M059J (cell line): ENCODE measurements at regions not wholly inside any gene's neighbourhood (a gene's known extent, or its start where the extent isn't known, plus 50 kb on each side); places are given as distances from the start of the nearest gene placed in this dataset.
A peak's percentile ranks its signal among the peaks of the same experiment; 100 is the strongest.

ENCODE experiments used
- DNase-seq: peaks from one replicate; pipeline ENCODE4 v3.0.0-alpha.2; 2012; ENCODE audit warnings: low read depth

DNA sequence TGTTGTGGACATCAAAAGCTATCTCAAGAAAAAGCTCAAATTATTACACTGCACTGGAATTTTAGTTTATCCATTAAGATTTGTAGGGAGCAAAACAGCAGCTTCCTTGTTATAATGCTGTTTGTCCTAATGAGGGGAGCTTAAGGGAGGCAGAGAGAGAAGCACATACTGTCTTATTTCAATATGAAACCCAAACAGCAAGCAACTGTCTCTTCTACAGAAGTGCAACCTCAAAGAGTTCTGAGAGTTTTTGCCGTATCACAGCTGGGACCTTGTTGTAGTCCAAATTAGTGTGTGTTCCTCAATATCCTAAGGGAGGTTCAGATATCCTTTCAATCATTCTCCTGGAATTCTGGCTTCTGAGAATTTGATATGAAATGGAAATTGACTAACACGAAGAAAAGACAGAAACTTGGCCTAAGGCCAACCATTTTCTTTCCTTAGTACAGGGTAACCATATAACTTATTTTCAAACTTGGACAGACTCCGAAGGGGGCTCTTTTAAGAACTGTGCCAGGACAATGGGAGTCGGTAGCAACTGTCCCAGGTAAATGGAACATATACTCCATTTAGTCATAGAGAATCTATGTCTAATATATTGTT, 149.3 kb upstream of the CCN2 start:
- DNase-seq, result no peak

DNA sequence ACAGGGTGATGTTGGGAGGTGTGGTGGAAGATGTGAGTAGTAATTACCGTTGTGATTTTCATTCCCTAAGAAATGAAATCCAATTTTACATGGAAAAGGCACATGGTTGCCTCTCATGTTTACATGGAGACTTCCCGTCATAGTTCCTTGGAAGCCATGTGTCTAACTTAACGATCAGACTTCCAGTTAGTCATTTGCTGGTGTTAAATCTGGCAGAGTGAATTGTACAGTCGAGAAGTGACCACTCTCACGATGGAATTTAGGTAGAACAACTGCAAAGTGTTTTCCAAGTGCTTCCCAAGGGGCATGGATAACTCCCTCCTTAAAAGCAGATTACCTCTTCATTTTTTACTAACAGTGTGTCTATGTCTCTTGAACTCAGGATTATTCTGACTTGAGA, 145.8 kb upstream of the CCN2 start:
- DNase-seq, result no peak

DNA sequence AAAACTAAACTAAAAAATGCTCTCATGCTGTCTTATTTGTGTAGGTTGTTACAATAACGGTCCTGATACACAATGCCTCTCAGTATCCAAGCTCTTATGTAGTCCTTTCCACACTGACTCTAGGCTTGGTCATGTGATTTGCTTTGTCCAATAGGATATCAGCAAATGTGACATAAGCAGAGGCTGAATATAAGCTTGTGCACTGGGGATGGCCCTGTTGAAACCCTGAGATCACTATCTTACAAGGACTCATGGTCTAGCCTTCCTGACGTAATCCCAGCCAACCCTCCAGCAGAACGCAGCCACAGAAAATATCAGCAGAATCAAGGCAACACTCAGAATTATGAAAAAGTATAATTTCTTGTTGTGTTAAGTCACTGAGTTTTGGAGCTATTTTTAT, 145.1 kb upstream of the CCN2 start:
- DNase-seq, result no peak

DNA sequence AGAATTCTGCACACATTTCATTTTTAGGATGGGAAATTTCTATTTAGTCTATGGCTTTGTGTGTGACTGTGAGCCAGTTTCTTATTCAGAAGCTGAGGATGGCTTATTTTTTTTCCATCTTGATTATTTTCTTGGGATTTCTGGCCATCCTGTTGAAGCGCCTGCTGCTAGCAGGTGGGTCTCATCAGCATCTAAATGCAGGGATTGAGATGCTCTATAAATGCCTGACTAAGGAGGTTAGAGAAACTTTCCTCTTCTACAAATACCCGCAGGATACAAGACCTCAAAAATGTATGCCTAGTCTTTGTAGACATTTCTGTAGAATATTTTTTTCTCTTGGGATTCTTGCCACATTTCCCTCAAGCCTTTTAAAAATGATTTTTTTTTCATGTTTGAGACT, 138.0 kb upstream of the CCN2 start:
- no peak for DNase-seq

- no peak for DNase-seq
Observed at GRCh38 chr6:132088150-132088549, 137.0 kb upstream of the CCN2 start.

DNA sequence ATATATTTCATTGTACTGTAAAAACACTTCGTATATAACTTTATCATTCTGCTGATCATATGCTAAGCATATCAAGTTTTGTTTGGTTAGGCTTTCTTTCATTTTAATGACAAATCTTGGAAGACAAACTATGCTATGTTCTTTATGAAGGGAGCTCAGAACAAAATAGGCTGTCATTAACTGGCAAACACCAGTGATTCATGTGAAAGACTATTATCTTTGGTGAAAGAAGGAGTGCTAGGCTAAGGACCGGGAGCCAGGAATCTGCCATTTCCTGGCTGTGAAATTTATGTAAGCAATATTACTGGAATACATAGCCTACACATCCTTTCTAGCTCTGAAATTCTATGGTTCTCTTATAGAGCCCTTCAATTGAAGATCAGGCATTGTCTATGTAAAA, 136.2 kb upstream of the CCN2 start:
- DNase-seq, result no peak

- DNase-seq, result peak; percentile 55
Observed at GRCh38 chr6:132085731-132086130, 134.6 kb upstream of the CCN2 start.

- DNase-seq, result peak; percentile 99
Observed at GRCh38 chr6:132084811-132085509, 133.8 kb upstream of the CCN2 start.

DNA sequence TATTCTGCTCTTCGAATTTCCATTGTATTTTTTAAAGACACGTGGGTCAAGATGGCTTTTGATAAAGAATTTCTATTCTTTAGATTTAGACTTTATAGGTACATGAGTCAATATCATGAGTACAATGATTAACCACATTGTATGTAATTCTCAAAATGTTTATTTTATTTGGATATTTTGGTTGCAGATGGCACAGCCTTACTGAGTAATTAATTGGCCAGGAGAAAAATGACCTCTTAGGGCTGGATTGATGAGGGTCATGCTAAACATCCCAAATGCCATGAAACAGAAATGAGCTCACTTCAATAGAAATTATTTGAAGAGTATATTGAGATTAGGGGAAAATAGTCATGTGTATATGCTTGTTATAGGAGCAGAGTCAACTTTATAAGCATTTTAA, 131.2 kb upstream of the CCN2 start:
- no peak for DNase-seq

- no peak for DNase-seq
Observed at GRCh38 chr6:132081338-132081737, 130.2 kb upstream of the CCN2 start.

- DNase-seq, result no peak
Observed at GRCh38 chr6:132079286-132079685, 128.1 kb upstream of the CCN2 start.

DNA sequence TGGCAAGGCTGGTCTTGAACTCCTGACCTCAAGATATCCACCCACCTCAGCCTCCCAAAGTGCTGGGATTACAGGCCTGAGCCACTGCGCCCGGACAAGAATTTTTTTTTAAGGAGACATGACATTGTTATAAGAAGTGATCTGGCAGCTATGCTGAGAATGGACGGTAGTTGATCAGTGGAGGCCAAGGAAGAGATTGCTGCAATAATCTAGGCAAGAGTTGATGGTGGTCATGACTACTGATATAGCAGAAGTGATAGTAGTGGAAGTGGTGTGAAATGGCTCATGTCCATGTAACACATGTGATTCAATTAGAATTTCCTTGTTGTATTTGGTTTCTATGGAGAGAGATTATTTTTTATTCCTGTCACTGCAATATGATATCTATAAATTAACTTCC, 125.3 kb upstream of the CCN2 start:
- no peak for DNase-seq

DNA sequence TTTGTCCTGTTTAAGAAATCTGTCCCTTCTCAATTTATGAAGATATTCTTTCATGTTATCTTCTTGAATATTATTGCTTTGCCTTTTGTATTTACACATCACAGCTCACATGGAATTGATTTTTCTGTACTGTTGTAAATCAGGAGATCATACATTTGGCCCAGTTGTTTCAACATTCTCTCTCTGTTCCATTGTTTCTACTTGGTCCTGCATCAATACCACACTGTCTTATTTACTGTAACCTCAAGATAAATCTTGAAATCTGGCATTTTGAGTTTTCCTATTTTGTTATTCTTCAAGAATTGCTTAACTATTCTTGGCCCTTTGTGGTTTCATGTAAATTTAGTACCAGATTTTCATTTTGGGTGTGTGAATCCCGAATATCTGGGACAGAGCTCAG, 121.7 kb upstream of the CCN2 start:
- no peak for DNase-seq

- no peak for DNase-seq
Observed at GRCh38 chr6:132072271-132072670, 121.1 kb upstream of the CCN2 start.

DNA sequence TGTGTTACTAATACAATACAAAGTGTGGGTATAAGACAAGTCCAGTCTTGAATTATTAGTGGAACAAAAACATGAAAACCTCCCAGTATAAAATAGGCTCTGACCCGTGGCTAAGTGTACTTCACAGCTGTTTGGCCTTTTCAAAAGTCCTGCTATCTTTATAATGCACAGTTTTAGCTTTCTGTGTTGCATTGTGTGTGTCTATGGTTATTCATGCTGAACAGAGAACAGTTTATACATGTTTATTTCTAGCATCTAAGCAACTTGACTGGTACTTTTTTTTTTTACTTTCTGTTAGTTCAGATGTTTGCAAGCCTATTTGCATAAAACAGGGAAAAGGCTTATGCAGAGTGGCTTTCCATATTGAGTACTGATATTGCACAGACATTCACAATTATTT, 119.2 kb upstream of the CCN2 start:
- peak; percentile 38 for DNase-seq

GRCh38 chr6:132068766-132069165, 117.6 kb upstream of the CCN2 start:
- DNase-seq, result no peak

- DNase-seq, result peak; percentile 43
Observed at GRCh38 chr6:132067286-132067685, 116.1 kb upstream of the CCN2 start.

DNA sequence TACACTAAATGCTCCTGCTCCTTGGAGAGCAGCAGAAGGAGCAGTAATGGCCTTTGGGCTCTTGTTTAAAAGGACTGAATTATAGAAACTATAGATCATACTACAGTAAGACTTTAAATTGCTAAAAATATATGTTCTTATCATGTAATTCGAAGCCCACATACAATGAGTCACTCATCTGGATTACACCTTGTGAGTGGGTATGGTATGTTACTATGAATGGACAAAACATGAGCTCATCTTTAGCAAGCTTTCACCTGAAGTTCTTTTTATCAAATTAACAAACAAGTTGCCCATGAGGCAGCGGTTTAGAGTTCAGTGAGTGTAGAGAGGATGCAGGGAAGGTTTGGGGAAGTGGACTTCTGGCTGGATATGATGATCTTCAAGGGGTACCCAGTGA, 114.4 kb upstream of the CCN2 start:
- DNase-seq, result peak; percentile 34

GRCh38 chr6:132063738-132064137, 112.6 kb upstream of the CCN2 start:
- peak; percentile 93 for DNase-seq

DNA sequence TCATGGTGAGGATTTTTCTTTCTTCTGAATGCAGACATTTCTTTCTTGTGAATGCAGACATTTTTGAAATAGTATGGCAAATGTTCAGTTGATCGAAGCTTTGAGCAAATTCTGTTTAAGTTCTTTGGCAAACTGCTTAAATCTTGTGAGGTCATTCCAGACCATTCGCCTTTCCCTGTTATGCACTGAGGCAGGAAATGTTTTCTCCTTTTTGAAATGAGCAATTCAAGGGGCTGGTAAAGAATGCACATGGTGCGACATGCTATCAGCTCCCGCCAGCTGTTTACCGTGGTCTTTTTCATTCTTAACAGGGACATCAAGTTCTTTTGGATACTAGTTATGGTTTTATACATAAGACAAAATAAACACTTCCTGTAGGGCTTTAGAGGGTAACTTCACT, 112.0 kb upstream of the CCN2 start:
- DNase-seq, result no peak

DNA sequence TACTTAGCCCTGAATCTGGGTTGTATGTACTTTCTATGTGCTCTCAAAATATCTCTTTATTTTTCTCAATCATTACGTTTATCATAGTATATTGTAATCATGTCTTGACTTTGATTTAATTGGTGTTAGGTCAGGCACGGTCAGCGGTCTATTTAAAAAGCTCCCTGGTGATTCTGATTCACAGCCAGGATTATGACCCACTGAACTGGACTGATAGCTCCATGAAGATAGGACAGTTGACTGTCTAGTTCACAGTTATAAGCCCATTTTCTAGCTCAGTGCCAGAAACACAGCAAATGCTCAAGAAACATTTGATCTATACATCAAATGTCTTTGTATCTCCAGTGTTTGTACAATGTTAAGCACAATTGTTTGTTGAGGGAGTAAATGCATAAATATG, 111.5 kb upstream of the CCN2 start:
- no peak for DNase-seq

DNA sequence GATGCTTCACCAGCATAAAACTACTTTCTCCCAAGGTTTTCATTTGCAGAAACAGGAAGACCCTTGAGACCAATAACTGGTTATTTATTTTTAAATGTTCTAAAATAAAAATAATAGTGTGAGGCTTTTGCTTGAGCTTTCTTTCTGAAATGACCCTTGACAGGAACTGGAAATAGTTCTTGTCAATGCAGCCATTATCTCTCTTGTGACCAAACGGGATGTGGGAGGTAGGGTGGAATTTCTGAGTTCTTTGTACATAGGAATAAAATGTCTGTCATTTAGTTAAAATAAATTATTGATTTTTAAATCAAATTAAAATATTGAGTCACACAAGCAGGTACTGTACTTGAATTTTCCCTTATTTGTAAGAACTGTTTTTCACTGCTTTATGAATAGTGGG, 110.2 kb upstream of the CCN2 start:
- DNase-seq, result no peak

DNA sequence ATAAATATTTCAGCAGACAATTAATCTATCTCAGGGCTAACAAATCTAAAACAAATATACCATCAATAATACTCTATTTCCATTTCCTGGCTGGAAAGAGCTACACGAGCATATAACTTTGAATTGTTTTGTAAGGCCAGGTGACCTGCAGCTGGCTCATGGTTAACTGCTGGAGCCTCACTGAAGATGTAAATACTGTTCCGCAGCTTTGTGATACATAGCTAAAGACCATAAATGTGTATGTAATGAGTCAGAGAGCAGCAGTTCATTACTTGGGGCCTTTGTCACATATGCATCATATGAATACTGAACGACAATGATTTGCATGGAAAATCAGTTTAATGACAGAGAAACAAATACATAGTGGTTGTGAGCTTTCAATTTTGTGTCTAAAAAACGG, 109.4 kb upstream of the CCN2 start:
- peak; percentile 61 for DNase-seq

GRCh38 chr6:132058975-132059374, 107.8 kb upstream of the CCN2 start:
- no peak for DNase-seq
